ENCODE measurements at regions not wholly inside any gene's neighbourhood (a gene's known extent, or its start where the extent isn't known, plus 50 kb on each side); places are given as distances from the start of the nearest gene placed in this dataset.

GRCh38 chr13:39283072-39283471 lies 244.8 kb downstream of the NHLRC3 start:
- H3K27me3 Mint-ChIP-seq: peaks cover 47% of the 10 kb centered on the region
- H3K4me3 Mint-ChIP-seq: no peak overlapping the region
- ATAC-seq (no peak), DNase-seq (no peak)
- no peaks in the 10 kb centered on the region for H3K9me3 ChIP-seq (ENCODE audit: control insufficient read depth, low read length, poor library complexity, severe bottlenecking)
- H3K36me3 Mint-ChIP-seq (ENCODE audit: low read depth): no peaks in the 10 kb centered on the region
- H3K4me1 Mint-ChIP-seq: no peaks in the 10 kb centered on the region
- no peak overlapping the region for H3K27ac Mint-ChIP-seq

- no peak for DNase-seq
- no peaks in the 10 kb centered on the region for H3K4me1 Mint-ChIP-seq
These were observed 246.6 kb downstream of the NHLRC3 start for GRCh38 chr13:39284801-39285388.

More at GRCh38 chr13:39284801-39285388, 246.6 kb downstream of the NHLRC3 start:
- no peaks in the 10 kb centered on the region for H3K36me3 Mint-ChIP-seq (ENCODE audit: low read depth)
- H3K27me3 Mint-ChIP-seq: peaks cover 39% of the 10 kb centered on the region
- H3K27ac Mint-ChIP-seq: no peak overlapping the region
- ATAC-seq: no peak
- no peak overlapping the region for H3K4me3 Mint-ChIP-seq
- H3K9me3 ChIP-seq (ENCODE audit: control insufficient read depth, low read length, poor library complexity, severe bottlenecking): no peaks in the 10 kb centered on the region
